Stimulated activated effector memory CD8-positive, alpha-beta T cell treated with anti-CD3 and anti-CD28 coated beads, Interleukin-12 subunit alpha, Interleukin-12 subunit beta, amount 100 ng/mL, for 72 hours (primary cell): ENCODE measurements at regions not wholly inside any gene's neighbourhood (a gene's known extent, or its start where the extent isn't known, plus 50 kb on each side); places are given as distances from the start of the nearest gene placed in this dataset.

Experiments used
- ATAC-seq: fragments of 150-1000 bp; cut with Tn5 transposase; 2 replicates; pipeline ENCODE4 v1.10.0; 2021
- DNase-seq, 2 donors: peaks; one replicate each; pipeline ENCODE4 v3.0.0; 2021 to 2022; ENCODE audit warnings: low spot score in 2 of 2
- H3K27ac Mint-ChIP-seq: one replicate; pipeline ENCODE4 v1.8.0; 2022; ENCODE audit warnings: mild to moderate bottlenecking, mixed read lengths
- H3K36me3 Mint-ChIP-seq: one replicate; pipeline ENCODE4 v1.8.0; 2022; ENCODE audit warnings: mild to moderate bottlenecking, mixed read lengths
- H3K4me1 Mint-ChIP-seq: one replicate; pipeline ENCODE4 v1.8.0; 2022; ENCODE audit warnings: mixed read lengths
- H3K4me3 Mint-ChIP-seq: one replicate; pipeline ENCODE4 v1.8.0; 2022; ENCODE audit warnings: mild to moderate bottlenecking, mixed read lengths
- H3K9me3 Mint-ChIP-seq: one replicate; pipeline ENCODE4 v1.8.0; 2022; ENCODE audit warnings: mixed read lengths

- no peak for DNase-seq
- no peak for ATAC-seq
- Mint-ChIP-seq H3K4me3 (no peak overlapping the region), H3K27ac (no peak overlapping the region), H3K4me1 (no peaks in the 10 kb centered on the region), H3K9me3 (peaks cover 3% of the 10 kb centered on the region), H3K36me3 (no peaks in the 10 kb centered on the region)
Observed at GRCh38 chr3:176426371-176426770, 770.9 kb downstream of the TBL1XR1 start.

DNA sequence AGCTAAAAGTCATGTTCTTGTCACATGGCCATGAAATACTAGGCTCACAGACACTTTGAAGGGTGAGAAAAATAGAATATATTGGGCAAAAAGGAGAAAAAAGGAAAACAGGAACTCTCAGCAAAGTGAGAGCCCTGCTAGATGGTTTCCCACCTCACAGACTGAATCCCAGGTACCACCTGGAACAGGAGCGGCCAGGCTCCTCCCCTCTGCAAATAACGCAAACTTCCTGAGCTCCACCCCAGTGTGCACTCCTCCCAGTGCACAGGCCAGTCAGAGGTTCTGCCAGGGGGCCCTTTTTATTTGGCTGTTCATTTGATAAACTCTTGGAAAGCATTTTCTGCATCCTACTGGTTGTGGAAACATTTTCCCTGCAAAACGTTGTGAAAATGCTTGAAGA is 780.4 kb downstream of the TBL1XR1 start:
- no peak overlapping the region for H3K27ac Mint-ChIP-seq
- H3K9me3 Mint-ChIP-seq: peaks cover 4% of the 10 kb centered on the region
- DNase-seq: no peak

GRCh38 chr3:176415661-176416295 is 781.5 kb downstream of the TBL1XR1 start:
- H3K4me1 Mint-ChIP-seq: no peaks in the 10 kb centered on the region
- peaks cover 4% of the 10 kb centered on the region for H3K9me3 Mint-ChIP-seq
- no peaks in the 10 kb centered on the region for H3K36me3 Mint-ChIP-seq
- DNase-seq: no peak
- ATAC-seq: no peak
- no peak overlapping the region for H3K4me3 Mint-ChIP-seq
- no peak overlapping the region for H3K27ac Mint-ChIP-seq

More for the DNA sequence above, 780.4 kb downstream of the TBL1XR1 start:
- no peaks in the 10 kb centered on the region for H3K4me1 Mint-ChIP-seq
- H3K4me3 Mint-ChIP-seq: no peak overlapping the region
- no peak for ATAC-seq
- H3K36me3 Mint-ChIP-seq: no peaks in the 10 kb centered on the region

DNA sequence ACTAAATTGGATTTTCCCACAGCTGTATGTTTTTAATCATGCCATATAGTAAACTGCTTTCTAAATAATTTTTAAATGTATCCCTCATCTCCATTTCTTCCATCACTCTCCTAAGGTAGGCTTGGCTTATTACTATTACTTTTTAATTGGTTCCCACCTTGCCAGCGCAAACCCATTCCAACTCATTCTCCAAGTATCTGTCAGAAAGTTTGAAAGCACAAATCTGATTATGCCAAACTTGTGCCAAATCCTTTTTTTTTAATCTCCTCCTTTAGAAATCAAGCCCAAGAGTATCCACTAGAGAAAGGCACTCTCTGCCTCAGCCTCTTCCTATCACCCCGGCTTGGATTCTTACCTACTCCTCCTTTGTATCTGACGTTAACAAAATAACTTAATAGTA is 784.5 kb downstream of the TBL1XR1 start:
- no peak overlapping the region for H3K27ac Mint-ChIP-seq
- no peak for DNase-seq
- no peak overlapping the region for H3K4me3 Mint-ChIP-seq
- ATAC-seq: no peak
- peaks cover 3% of the 10 kb centered on the region for H3K9me3 Mint-ChIP-seq
- no peaks in the 10 kb centered on the region for H3K36me3 Mint-ChIP-seq
- no peaks in the 10 kb centered on the region for H3K4me1 Mint-ChIP-seq

DNA sequence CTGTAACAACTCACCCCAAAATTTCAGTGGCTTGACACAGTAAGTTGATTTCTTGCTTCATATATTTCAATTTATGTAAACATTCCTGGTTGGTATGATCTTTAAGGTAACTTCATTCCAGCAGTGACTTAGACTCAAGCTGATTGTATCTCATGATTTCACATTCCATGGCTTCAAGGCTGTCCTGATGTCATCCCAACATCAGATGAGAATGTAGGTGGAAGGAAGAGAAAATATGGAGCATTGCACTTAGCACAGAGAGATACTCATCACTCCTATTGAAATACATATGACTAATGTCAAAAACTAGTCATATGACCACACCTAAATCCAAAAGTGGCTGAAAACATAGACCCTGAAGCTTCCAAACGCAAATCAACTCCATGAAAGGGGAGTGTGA is 793.8 kb downstream of the TBL1XR1 start:
- H3K4me3 Mint-ChIP-seq: no peak overlapping the region

GRCh38 chr3:176401211-176401610 is 796.1 kb downstream of the TBL1XR1 start:
- Mint-ChIP-seq H3K4me1 (no peaks in the 10 kb centered on the region), H3K27ac (no peak overlapping the region), H3K4me3 (no peak overlapping the region), H3K9me3 (peaks cover 18% of the 10 kb centered on the region), H3K36me3 (no peaks in the 10 kb centered on the region)
- ATAC-seq (no peak), DNase-seq (no peak)

More for the DNA sequence above, 793.8 kb downstream of the TBL1XR1 start:
- H3K4me1 Mint-ChIP-seq: no peaks in the 10 kb centered on the region
- no peak for ATAC-seq
- H3K27ac Mint-ChIP-seq: no peak overlapping the region
- peaks cover 9% of the 10 kb centered on the region for H3K9me3 Mint-ChIP-seq
- no peaks in the 10 kb centered on the region for H3K36me3 Mint-ChIP-seq
- DNase-seq: no peak

- ATAC-seq (no peak), DNase-seq (no peak)
- H3K36me3 Mint-ChIP-seq: no peaks in the 10 kb centered on the region
- H3K4me3 Mint-ChIP-seq: no peak overlapping the region
- peaks cover 18% of the 10 kb centered on the region for H3K9me3 Mint-ChIP-seq
- H3K4me1 Mint-ChIP-seq: no peaks in the 10 kb centered on the region
- no peak overlapping the region for H3K27ac Mint-ChIP-seq
Observed at GRCh38 chr3:176399193-176399592, 798.1 kb downstream of the TBL1XR1 start.

GRCh38 chr3:176395240-176395639 is 802.0 kb downstream of the TBL1XR1 start:
- ATAC-seq (no peak), DNase-seq (no peak)
- Mint-ChIP-seq H3K27ac (no peak overlapping the region), H3K36me3 (no peaks in the 10 kb centered on the region), H3K4me3 (no peak overlapping the region), H3K9me3 (peaks cover 20% of the 10 kb centered on the region), H3K4me1 (no peaks in the 10 kb centered on the region)

GRCh38 chr3:176378789-176379188 is 818.5 kb downstream of the TBL1XR1 start:
- Mint-ChIP-seq H3K9me3 (peaks cover 6% of the 10 kb centered on the region), H3K27ac (no peak overlapping the region), H3K4me3 (no peak overlapping the region), H3K36me3 (no peaks in the 10 kb centered on the region), H3K4me1 (no peaks in the 10 kb centered on the region)
- DNase-seq: no peak
- ATAC-seq: no peak

- DNase-seq: no peak
- H3K27ac Mint-ChIP-seq: no peak overlapping the region
- no peaks in the 10 kb centered on the region for H3K36me3 Mint-ChIP-seq
- no peaks in the 10 kb centered on the region for H3K4me1 Mint-ChIP-seq
- peaks cover 5% of the 10 kb centered on the region for H3K9me3 Mint-ChIP-seq
- no peak for ATAC-seq
- H3K4me3 Mint-ChIP-seq: no peak overlapping the region
Observed at GRCh38 chr3:176376531-176376930, 820.8 kb downstream of the TBL1XR1 start.

DNA sequence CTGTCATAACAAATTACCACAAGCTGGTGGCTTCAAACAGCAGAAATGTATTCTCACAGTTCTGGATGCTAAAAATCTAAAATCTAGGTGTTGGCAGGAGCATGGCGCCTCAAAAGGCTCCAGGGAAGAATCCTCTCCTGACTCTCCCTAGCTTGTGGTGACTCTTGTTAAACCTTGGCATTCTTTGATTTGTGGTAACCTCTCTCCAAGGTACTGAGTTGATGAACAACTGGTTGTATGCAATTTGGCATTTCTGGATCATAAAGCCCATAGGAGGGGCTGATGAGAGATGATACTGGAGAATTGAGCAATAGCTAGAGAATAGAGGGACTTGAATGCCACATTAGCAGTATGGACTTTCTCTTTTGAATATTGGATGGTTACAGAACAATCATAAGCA is 821.8 kb downstream of the TBL1XR1 start:
- DNase-seq (no peak), ATAC-seq (no peak)
- H3K36me3 Mint-ChIP-seq: no peaks in the 10 kb centered on the region
- H3K9me3 Mint-ChIP-seq: peaks cover 3% of the 10 kb centered on the region
- H3K4me3 Mint-ChIP-seq: no peak overlapping the region
- no peaks in the 10 kb centered on the region for H3K4me1 Mint-ChIP-seq
- H3K27ac Mint-ChIP-seq: no peak overlapping the region

GRCh38 chr3:176362191-176362731 is 835.0 kb downstream of the TBL1XR1 start:
- no peak overlapping the region for H3K4me3 Mint-ChIP-seq
- ATAC-seq: no peak
- DNase-seq: no peak
- no peak overlapping the region for H3K27ac Mint-ChIP-seq
- peaks cover 3% of the 10 kb centered on the region for H3K9me3 Mint-ChIP-seq
- no peaks in the 10 kb centered on the region for H3K4me1 Mint-ChIP-seq
- no peaks in the 10 kb centered on the region for H3K36me3 Mint-ChIP-seq

GRCh38 chr3:176359211-176359610 is 838.1 kb downstream of the TBL1XR1 start:
- no peak overlapping the region for H3K4me3 Mint-ChIP-seq
- H3K9me3 Mint-ChIP-seq: peaks cover 3% of the 10 kb centered on the region
- H3K27ac Mint-ChIP-seq: no peak overlapping the region
- H3K4me1 Mint-ChIP-seq: no peaks in the 10 kb centered on the region
- DNase-seq: no peak
- H3K36me3 Mint-ChIP-seq: no peaks in the 10 kb centered on the region
- ATAC-seq: no peak

DNA sequence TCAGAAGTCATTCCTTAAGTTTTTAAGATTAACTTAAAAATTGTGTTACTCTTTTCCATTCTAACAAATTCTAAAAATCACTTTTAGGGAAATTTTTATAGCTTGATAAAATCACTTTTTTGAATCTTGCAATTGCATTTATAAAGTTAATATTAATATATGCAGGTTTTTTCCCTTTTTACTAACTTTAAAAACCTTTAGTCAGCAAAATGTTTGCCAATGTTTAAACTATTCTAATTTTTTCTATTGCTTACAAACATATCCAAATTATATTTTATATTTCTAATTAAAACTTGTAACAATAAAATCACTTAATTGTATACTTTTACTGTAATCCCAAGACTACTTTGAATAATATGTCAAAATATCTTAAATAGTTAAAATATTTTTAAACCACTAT is 839.4 kb downstream of the TBL1XR1 start:
- ATAC-seq (no peak), DNase-seq (no peak)
- Mint-ChIP-seq H3K4me3 (no peak overlapping the region), H3K36me3 (no peaks in the 10 kb centered on the region), H3K27ac (no peak overlapping the region), H3K4me1 (no peaks in the 10 kb centered on the region), H3K9me3 (peaks cover 3% of the 10 kb centered on the region)

GRCh38 chr3:176354843-176355242 is 842.4 kb downstream of the TBL1XR1 start:
- H3K4me3 Mint-ChIP-seq: no peak overlapping the region
- DNase-seq: no peak
- ATAC-seq: no peak
- H3K4me1 Mint-ChIP-seq: no peaks in the 10 kb centered on the region
- no peak overlapping the region for H3K27ac Mint-ChIP-seq
- no peaks in the 10 kb centered on the region for H3K36me3 Mint-ChIP-seq
- peaks cover 6% of the 10 kb centered on the region for H3K9me3 Mint-ChIP-seq

DNA sequence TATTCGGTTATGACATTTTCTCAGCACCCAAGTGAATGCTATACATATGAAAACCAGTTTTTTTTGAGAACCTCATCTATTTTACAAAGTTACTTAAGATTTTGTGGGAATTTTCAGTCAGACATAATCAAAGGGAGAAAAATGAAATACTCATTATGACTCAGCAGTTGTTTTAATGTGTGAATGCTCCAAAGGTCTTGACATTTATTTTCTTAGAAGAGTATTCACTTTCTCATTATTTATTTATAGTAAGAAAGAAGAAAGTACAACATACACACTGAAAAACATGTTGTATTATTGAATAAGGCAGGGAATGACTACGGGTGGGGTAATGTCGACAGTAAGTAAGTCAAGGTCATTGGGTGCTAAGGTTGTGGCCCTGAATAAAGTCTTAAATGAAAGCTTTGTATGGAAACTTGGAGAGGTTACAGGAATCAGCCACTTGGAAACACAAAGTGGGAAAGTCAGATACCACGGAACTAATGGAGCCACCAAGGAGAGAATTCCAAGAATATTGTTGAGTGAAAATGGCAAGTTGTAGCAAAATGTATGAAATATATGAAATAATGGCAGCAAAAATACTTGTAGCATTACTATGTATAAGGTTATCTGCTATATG is 844.5 kb downstream of the TBL1XR1 start:
- no peak for DNase-seq
- Mint-ChIP-seq H3K4me3 (no peak overlapping the region), H3K4me1 (no peaks in the 10 kb centered on the region)

More for the DNA sequence above, 844.5 kb downstream of the TBL1XR1 start:
- H3K36me3 Mint-ChIP-seq: no peaks in the 10 kb centered on the region
- H3K9me3 Mint-ChIP-seq: peaks cover 15% of the 10 kb centered on the region
- ATAC-seq: no peak
- no peak overlapping the region for H3K27ac Mint-ChIP-seq
